HG03139 (cell line): ENCODE measurements at regions not wholly inside any gene's neighbourhood (a gene's known extent, or its start where the extent isn't known, plus 50 kb on each side); places are given as distances from the start of the nearest gene placed in this dataset.
A peak's percentile ranks its signal among the peaks of the same experiment; 100 is the strongest.

Experiments
- ATAC-seq: cut with Tn5 transposase; IDR thresholded peaks from one replicate; pipeline ENCODE4 v1.9.1; 2021; ENCODE audit not compliant: unreplicated experiment

- no peak for ATAC-seq
These were observed 213.7 kb upstream of the NR4A3 start for GRCh38 chr9:99607842-99608448.

- no peak for ATAC-seq
These were observed 207.3 kb upstream of the NR4A3 start for GRCh38 chr9:99614341-99614740.

- ATAC-seq, result no peak
These were observed 200.6 kb upstream of the NR4A3 start for GRCh38 chr9:99621040-99621439.

- ATAC-seq, result no peak
These were observed 199.0 kb upstream of the NR4A3 start for GRCh38 chr9:99622679-99623078.

- no peak for ATAC-seq
These were observed 197.8 kb upstream of the NR4A3 start for GRCh38 chr9:99623780-99624364.

GRCh38 chr9:99624499-99625233, 197.0 kb upstream of the NR4A3 start:
- no peak for ATAC-seq

- no peak for ATAC-seq
These were observed 195.3 kb upstream of the NR4A3 start for GRCh38 chr9:99626426-99626825.

- ATAC-seq, result no peak
These were observed 193.4 kb upstream of the NR4A3 start for GRCh38 chr9:99628285-99628684.

- ATAC-seq, result no peak
These were observed 192.7 kb upstream of the NR4A3 start for GRCh38 chr9:99628849-99629620.

GRCh38 chr9:99632349-99633038, 189.2 kb upstream of the NR4A3 start:
- ATAC-seq, result no peak

- ATAC-seq, result no peak
These were observed 188.4 kb upstream of the NR4A3 start for GRCh38 chr9:99633265-99633664.

GRCh38 chr9:99634186-99634585, 187.5 kb upstream of the NR4A3 start:
- no peak for ATAC-seq

GRCh38 chr9:99635032-99635431, 186.7 kb upstream of the NR4A3 start:
- no peak for ATAC-seq

GRCh38 chr9:99637641-99638040, 184.0 kb upstream of the NR4A3 start:
- no peak for ATAC-seq

- no peak for ATAC-seq
These were observed 182.7 kb upstream of the NR4A3 start for GRCh38 chr9:99638971-99639370.

- no peak for ATAC-seq
These were observed 174.1 kb upstream of the NR4A3 start for GRCh38 chr9:99647604-99648003.

GRCh38 chr9:99650187-99650874, 171.4 kb upstream of the NR4A3 start:
- no peak for ATAC-seq

- peak; percentile 71 for ATAC-seq
These were observed 161.5 kb upstream of the NR4A3 start for GRCh38 chr9:99660191-99660636.

- no peak for ATAC-seq
These were observed 158.4 kb upstream of the NR4A3 start for GRCh38 chr9:99663297-99663696.

GRCh38 chr9:99663856-99664255, 157.8 kb upstream of the NR4A3 start:
- no peak for ATAC-seq
